Endothelial cell of umbilical vein (primary cell): ENCODE measurements at regions not wholly inside any gene's neighbourhood (a gene's known extent, or its start where the extent isn't known, plus 50 kb on each side); places are given as distances from the start of the nearest gene placed in this dataset.

Experiments used
- CTCF ChIP-seq, 2 donors: IDR thresholded peaks; 1 replicate in 1 of 2; 2 replicates in 1 of 2; pipeline ENCODE4 v1.5.1; 2011; ENCODE audit warnings: low read length in 2 of 2, mild to moderate bottlenecking in 2 of 2, moderate library complexity in 2 of 2, control low read depth in 1 of 2, inconsistent platforms in 1 of 2, low read depth in 1 of 2; ENCODE audit not compliant: insufficient read depth in 1 of 2; ENCODE audit errors: extremely low read depth in 1 of 2
- EZH2 ChIP-seq: IDR thresholded peaks from 2 replicates; pipeline ENCODE4 v1.6.1; 2012; ENCODE audit warnings: borderline replicate concordance, low read depth, mild to moderate bottlenecking, moderate library complexity, low read length, inconsistent platforms; ENCODE audit not compliant: severe bottlenecking
- GATA2 ChIP-seq: IDR thresholded peaks from 2 replicates; pipeline ENCODE4 v1.7.0; 2011; ENCODE audit warnings: low read depth, mild to moderate bottlenecking, moderate library complexity, mixed read lengths, low read length; ENCODE audit not compliant: insufficient read length, insufficient read depth
- POLR2A ChIP-seq: IDR thresholded peaks from 2 replicates; pipeline ENCODE4 v1.6.1; 2012; ENCODE audit warnings: low read depth, mild to moderate bottlenecking, control low read depth, low read length

GRCh38 chr9:26356491-26356890 is 536.1 kb downstream of the CAAP1 start:
- TF ChIP-seq CTCF (IDR thresholded peaks at IDR 0.05; ENCODE audit: extremely low read depth in 1 of 2, insufficient read depth in 1 of 2, low read depth in 1 of 2, low read length in 2 of 2) = no peak
- TF ChIP-seq POLR2A = no peak
- TF ChIP-seq EZH2 = no peak
- TF ChIP-seq GATA2 = no peak
